Panc1 (cell line): ENCODE measurements at regions not wholly inside any gene's neighbourhood (a gene's known extent, or its start where the extent isn't known, plus 50 kb on each side); places are given as distances from the start of the nearest gene placed in this dataset.

Source experiments
- ATAC-seq: fragments of 200-7000 bp; cut with Tn5 transposase; 2 replicates; pipeline ENCODE4 v1.9.1; 2020; ENCODE audit warnings: mild to moderate bottlenecking, moderate library complexity
- BruUV-seq: library from RNA; stranded (reverse); fragments of 400-500 nt; replicated peaks from 2 replicates; lab custom pipeline; 2021; lab: Mats Ljungman, UMichigan
- CTCF ChIA-PET: fragments of 300-600 bp; sonication (Branson Sonifier 250); formaldehyde crosslinking; loops from one replicate; lab custom pipeline; 2022; ENCODE audit warnings: antibody characterized with exemption; lab: Charles Lee
- POLR2A ChIA-PET: fragments of 300-600 bp; sonication (Branson Sonifier 250); formaldehyde crosslinking; loops from one replicate; lab custom pipeline; 2022; ENCODE audit warnings: antibody characterized with exemption; lab: Charles Lee
- DNase-seq: peaks from one replicate; pipeline ENCODE4 v3.0.0-alpha.2; 2010; ENCODE audit warnings: low read depth, low spot score
- H3K27ac ChIP-seq: 2 replicates; pipeline ENCODE4 v1.5.1; 2011; ENCODE audit warnings: mild to moderate bottlenecking, low read length, inconsistent platforms
- H3K27me3 ChIP-seq: fragments of 200-500 bp; sonication (Bioruptor generic); 2 replicates; pipeline ENCODE4 v1.6.0; 2014; ENCODE audit warnings: low read length, inconsistent platforms; ENCODE audit not compliant: control insufficient read depth, insufficient read depth
- H3K36me3 ChIP-seq: fragments of 200-500 bp; sonication (Bioruptor generic); 2 replicates; pipeline ENCODE4 v1.5.1; 2014; ENCODE audit warnings: inconsistent platforms, mild to moderate bottlenecking, low read length, moderate library complexity; ENCODE audit not compliant: control insufficient read depth, insufficient read depth
- H3K4me1 ChIP-seq: 2 replicates; pipeline ENCODE4 v1.5.1; 2011; ENCODE audit warnings: inconsistent platforms, mild to moderate bottlenecking, low read length, moderate library complexity; ENCODE audit not compliant: control insufficient read depth, insufficient read depth
- H3K4me3 ChIP-seq, 2 experiments: 2 replicates each; pipeline ENCODE4 v1.5.1; 2011 to 2012; ENCODE audit warnings: low read depth in 2 of 2, low read length in 2 of 2, mild to moderate bottlenecking in 2 of 2, inconsistent platforms in 1 of 2, moderate library complexity in 1 of 2
- H3K9me3 ChIP-seq: fragments of 200-500 bp; sonication (Bioruptor generic); 2 replicates; pipeline ENCODE4 v1.5.1; 2014; ENCODE audit warnings: low read depth, mild to moderate bottlenecking, inconsistent platforms, low read length, moderate library complexity; ENCODE audit not compliant: control insufficient read depth, insufficient read depth
- POLR2AphosphoS5 ChIP-seq: IDR thresholded peaks from 2 replicates; pipeline ENCODE4 v1.6.1; 2012; ENCODE audit warnings: mild to moderate bottlenecking, low read depth, low read length, moderate library complexity
- SIN3A ChIP-seq: IDR thresholded peaks from 2 replicates; pipeline ENCODE4 v1.6.1; 2012; ENCODE audit warnings: low read depth, mild to moderate bottlenecking, low read length, moderate library complexity, borderline replicate concordance; ENCODE audit not compliant: insufficient read depth
- TCF7L2 ChIP-seq: IDR thresholded peaks from 2 replicates; pipeline ENCODE4 v1.6.1; 2011; ENCODE audit warnings: mild to moderate bottlenecking, low read depth, low read length, inconsistent platforms
- in situ Hi-C: cut with HindIII; loops from 2 replicates; pipeline ENCODE4 v1.10.0; 2016; ENCODE audit warnings: low sequenced_read_pairs, low pct_unique_long_range_greater_than_20kb
- intact Hi-C: fragments of 100-400 bp; cut with micrococcal nuclease; formaldehyde crosslinking; loops from one replicate; pipeline ENCODE4 v1.10.0; 2022; ENCODE audit not compliant: unreplicated experiment
- TF ChIP-seq, protein P1 (sequence below), 2 experiments: IDR thresholded peaks; 2 replicates each; pipeline ENCODE4 v1.6.1; 2011 to 2012; ENCODE audit warnings: low read depth in 2 of 2, control low read depth in 1 of 2, low read length in 1 of 2, mild to moderate bottlenecking in 1 of 2, moderate library complexity in 1 of 2; ENCODE audit not compliant: insufficient read depth in 1 of 2
- TF ChIP-seq, protein P2 (sequence below): fragments of 450-650 bp; IDR thresholded peaks from 2 replicates; pipeline ENCODE4 v1.5.1; 2017; ENCODE audit warnings: mild to moderate bottlenecking

DNA sequence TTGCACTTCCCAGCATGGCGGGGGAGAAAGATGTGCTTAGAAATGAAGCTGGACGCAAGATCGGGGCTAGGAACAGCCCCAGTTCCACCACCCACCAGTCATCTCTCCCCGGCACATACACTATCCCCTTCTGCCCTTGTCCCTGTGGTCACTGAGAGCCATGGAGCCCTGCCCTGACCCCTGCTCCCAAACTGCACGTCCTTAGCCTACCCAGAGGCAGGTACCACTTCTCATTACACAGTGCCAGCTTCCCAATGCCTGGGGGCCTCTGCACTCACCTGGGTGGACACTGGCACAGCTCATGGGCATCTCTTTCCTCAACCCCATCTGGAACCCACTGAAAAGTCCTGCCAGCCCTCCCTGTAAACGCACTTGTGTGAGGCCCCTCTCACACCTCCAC, 139.3 kb upstream of the PRR20G start:
- ATAC-seq (no peak), DNase-seq (no peak)
- no TSS peak for BruUV-seq
- intact Hi-C loops (no loop called here), in situ Hi-C loops (no loop called here)
- ChIA-PET POLR2A (no interaction called here), CTCF (no interaction called here)
- no peak overlapping the region for H3K27ac ChIP-seq
- H3K36me3 ChIP-seq = no peaks in the 10 kb centered on the region
- TF ChIP-seq, protein P1, sequence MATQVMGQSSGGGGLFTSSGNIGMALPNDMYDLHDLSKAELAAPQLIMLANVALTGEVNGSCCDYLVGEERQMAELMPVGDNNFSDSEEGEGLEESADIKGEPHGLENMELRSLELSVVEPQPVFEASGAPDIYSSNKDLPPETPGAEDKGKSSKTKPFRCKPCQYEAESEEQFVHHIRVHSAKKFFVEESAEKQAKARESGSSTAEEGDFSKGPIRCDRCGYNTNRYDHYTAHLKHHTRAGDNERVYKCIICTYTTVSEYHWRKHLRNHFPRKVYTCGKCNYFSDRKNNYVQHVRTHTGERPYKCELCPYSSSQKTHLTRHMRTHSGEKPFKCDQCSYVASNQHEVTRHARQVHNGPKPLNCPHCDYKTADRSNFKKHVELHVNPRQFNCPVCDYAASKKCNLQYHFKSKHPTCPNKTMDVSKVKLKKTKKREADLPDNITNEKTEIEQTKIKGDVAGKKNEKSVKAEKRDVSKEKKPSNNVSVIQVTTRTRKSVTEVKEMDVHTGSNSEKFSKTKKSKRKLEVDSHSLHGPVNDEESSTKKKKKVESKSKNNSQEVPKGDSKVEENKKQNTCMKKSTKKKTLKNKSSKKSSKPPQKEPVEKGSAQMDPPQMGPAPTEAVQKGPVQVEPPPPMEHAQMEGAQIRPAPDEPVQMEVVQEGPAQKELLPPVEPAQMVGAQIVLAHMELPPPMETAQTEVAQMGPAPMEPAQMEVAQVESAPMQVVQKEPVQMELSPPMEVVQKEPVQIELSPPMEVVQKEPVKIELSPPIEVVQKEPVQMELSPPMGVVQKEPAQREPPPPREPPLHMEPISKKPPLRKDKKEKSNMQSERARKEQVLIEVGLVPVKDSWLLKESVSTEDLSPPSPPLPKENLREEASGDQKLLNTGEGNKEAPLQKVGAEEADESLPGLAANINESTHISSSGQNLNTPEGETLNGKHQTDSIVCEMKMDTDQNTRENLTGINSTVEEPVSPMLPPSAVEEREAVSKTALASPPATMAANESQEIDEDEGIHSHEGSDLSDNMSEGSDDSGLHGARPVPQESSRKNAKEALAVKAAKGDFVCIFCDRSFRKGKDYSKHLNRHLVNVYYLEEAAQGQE (IDR thresholded peaks at IDR 0.05; ENCODE audit: insufficient read depth in 1 of 2, low read depth in 2 of 2, low read length in 1 of 2) = no peak
- TF ChIP-seq, protein P2, sequence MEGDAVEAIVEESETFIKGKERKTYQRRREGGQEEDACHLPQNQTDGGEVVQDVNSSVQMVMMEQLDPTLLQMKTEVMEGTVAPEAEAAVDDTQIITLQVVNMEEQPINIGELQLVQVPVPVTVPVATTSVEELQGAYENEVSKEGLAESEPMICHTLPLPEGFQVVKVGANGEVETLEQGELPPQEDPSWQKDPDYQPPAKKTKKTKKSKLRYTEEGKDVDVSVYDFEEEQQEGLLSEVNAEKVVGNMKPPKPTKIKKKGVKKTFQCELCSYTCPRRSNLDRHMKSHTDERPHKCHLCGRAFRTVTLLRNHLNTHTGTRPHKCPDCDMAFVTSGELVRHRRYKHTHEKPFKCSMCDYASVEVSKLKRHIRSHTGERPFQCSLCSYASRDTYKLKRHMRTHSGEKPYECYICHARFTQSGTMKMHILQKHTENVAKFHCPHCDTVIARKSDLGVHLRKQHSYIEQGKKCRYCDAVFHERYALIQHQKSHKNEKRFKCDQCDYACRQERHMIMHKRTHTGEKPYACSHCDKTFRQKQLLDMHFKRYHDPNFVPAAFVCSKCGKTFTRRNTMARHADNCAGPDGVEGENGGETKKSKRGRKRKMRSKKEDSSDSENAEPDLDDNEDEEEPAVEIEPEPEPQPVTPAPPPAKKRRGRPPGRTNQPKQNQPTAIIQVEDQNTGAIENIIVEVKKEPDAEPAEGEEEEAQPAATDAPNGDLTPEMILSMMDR = no peak
- TF ChIP-seq TCF7L2 = no peak
- no peak for TF ChIP-seq POLR2AphosphoS5
- no peak for TF ChIP-seq SIN3A
- no peak overlapping the region for H3K4me3 ChIP-seq
- H3K27me3 ChIP-seq = peaks cover 44% of the 10 kb centered on the region
- H3K4me1 ChIP-seq = no peaks in the 10 kb centered on the region
- H3K9me3 ChIP-seq = no peaks in the 10 kb centered on the region

DNA sequence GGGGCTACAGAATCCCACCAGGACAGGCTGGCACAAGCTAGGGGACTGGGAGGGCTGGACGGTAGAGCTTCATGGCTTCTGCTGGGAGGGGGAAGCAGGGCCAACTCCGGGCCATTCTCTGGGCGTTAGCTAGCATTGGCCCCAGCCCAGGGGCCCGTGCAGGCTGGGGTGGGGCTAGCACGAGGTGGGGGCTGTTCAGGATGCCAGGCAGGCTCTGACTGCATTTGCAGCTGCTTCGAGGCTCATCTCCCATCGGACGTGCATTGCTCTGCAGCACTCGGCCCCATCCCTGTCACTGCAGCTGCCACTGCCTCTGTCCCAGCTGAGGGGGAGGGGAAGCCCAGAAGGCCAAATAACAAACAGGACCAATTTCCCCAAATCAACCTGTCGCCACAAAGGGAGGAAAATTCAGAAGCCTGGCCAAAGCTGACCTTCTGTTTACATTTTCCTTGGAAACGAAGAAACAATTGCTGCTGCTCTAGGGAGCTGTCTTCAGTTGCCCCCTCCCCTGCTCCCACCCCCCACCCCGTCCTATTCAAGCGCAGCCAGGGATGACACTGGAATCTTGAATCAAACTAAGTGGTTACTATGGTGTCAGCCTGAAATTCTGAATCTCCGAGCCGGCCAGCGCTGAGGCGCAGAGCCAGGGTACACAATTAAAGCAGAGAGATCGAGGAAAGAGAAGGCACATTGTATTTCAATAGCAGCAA, 138.8 kb upstream of the PRR20G start:
- DNase-seq (no peak), ATAC-seq (no peak)
- no peak overlapping the region for H3K4me3 ChIP-seq
- in situ Hi-C loops = no loop called here
- intact Hi-C loops = no loop called here
- no peaks in the 10 kb centered on the region for H3K4me1 ChIP-seq
- CTCF ChIA-PET = interaction anchor here (0.6 kb wide), 1 partner anchor 176 kb away, joined by 6 read pairs; no protein-coding TSS in a partner anchor
- H3K27me3 ChIP-seq = peaks cover 40% of the 10 kb centered on the region
- no peaks in the 10 kb centered on the region for H3K9me3 ChIP-seq
- TF ChIP-seq POLR2AphosphoS5 = no peak
- TF ChIP-seq, protein P1 (IDR thresholded peaks at IDR 0.05; ENCODE audit: insufficient read depth in 1 of 2, low read depth in 2 of 2, low read length in 1 of 2) = no peak
- TF ChIP-seq TCF7L2 = no peak
- no peak for TF ChIP-seq SIN3A
- TF ChIP-seq, protein P2 = no peak
- no peak overlapping the region for H3K27ac ChIP-seq
- BruUV-seq = no TSS peak
- POLR2A ChIA-PET = no interaction called here
- H3K36me3 ChIP-seq = no peaks in the 10 kb centered on the region
